Ishikawa (cell line): ENCODE measurements at regions not wholly inside any gene's neighbourhood (a gene's known extent, or its start where the extent isn't known, plus 50 kb on each side); places are given as distances from the start of the nearest gene placed in this dataset.

Experiments used
- CEBPB ChIP-seq: IDR thresholded peaks from 2 replicates; pipeline ENCODE4 v1.6.1; 2012
- CREB1 ChIP-seq: IDR thresholded peaks from 2 replicates; pipeline ENCODE4 v1.6.1; 2012; ENCODE audit warnings: low read depth
- EGR1 ChIP-seq: IDR thresholded peaks from 2 replicates; pipeline ENCODE4 v1.6.1; 2012
- EP300 ChIP-seq: IDR thresholded peaks from 2 replicates; pipeline ENCODE4 v1.6.1; 2012; ENCODE audit warnings: borderline replicate concordance
- FOXM1 ChIP-seq: IDR thresholded peaks from 2 replicates; pipeline ENCODE4 v1.6.1; 2012; ENCODE audit warnings: low read depth, borderline replicate concordance
- NFIC ChIP-seq: IDR thresholded peaks from 2 replicates; pipeline ENCODE4 v1.6.1; 2012
- RAD21 ChIP-seq: IDR thresholded peaks from 2 replicates; pipeline ENCODE4 v1.6.1; 2012; ENCODE audit warnings: low read depth
- TAF1 ChIP-seq: IDR thresholded peaks from 2 replicates; pipeline ENCODE4 v1.6.1; 2012; ENCODE audit warnings: low read depth, mild to moderate bottlenecking
- TCF12 ChIP-seq: IDR thresholded peaks from 2 replicates; pipeline ENCODE4 v1.6.1; 2012; ENCODE audit warnings: low read depth
- TEAD4 ChIP-seq: IDR thresholded peaks from 2 replicates; pipeline ENCODE4 v1.6.1; 2012
- YY1 ChIP-seq: IDR thresholded peaks from 2 replicates; pipeline ENCODE4 v1.6.1; 2012; ENCODE audit warnings: low read depth
- ZBTB7A ChIP-seq: IDR thresholded peaks from 2 replicates; pipeline ENCODE4 v1.6.1; 2012; ENCODE audit warnings: low read depth
- TF ChIP-seq, protein P1 (sequence below): IDR thresholded peaks from 2 replicates; pipeline ENCODE4 v1.6.1; 2012; ENCODE audit warnings: low read depth, mild to moderate bottlenecking
- TF ChIP-seq, protein P2 (sequence below): IDR thresholded peaks from 2 replicates; pipeline ENCODE4 v1.6.1; 2012
- TF ChIP-seq, protein P3 (sequence below): IDR thresholded peaks from 2 replicates; pipeline ENCODE4 v1.6.1; 2012

GRCh38 chr2:200253639-200254038 lies 52.9 kb upstream of the SPATS2L start:
- TF ChIP-seq NFIC = no peak
- TF ChIP-seq YY1 = no peak
- TF ChIP-seq ZBTB7A = no peak
- TF ChIP-seq TAF1 = no peak
- TF ChIP-seq RAD21 = no peak
- TF ChIP-seq, protein P1, sequence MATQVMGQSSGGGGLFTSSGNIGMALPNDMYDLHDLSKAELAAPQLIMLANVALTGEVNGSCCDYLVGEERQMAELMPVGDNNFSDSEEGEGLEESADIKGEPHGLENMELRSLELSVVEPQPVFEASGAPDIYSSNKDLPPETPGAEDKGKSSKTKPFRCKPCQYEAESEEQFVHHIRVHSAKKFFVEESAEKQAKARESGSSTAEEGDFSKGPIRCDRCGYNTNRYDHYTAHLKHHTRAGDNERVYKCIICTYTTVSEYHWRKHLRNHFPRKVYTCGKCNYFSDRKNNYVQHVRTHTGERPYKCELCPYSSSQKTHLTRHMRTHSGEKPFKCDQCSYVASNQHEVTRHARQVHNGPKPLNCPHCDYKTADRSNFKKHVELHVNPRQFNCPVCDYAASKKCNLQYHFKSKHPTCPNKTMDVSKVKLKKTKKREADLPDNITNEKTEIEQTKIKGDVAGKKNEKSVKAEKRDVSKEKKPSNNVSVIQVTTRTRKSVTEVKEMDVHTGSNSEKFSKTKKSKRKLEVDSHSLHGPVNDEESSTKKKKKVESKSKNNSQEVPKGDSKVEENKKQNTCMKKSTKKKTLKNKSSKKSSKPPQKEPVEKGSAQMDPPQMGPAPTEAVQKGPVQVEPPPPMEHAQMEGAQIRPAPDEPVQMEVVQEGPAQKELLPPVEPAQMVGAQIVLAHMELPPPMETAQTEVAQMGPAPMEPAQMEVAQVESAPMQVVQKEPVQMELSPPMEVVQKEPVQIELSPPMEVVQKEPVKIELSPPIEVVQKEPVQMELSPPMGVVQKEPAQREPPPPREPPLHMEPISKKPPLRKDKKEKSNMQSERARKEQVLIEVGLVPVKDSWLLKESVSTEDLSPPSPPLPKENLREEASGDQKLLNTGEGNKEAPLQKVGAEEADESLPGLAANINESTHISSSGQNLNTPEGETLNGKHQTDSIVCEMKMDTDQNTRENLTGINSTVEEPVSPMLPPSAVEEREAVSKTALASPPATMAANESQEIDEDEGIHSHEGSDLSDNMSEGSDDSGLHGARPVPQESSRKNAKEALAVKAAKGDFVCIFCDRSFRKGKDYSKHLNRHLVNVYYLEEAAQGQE = no peak
- TF ChIP-seq EP300 = no peak
- TF ChIP-seq, protein P2, sequence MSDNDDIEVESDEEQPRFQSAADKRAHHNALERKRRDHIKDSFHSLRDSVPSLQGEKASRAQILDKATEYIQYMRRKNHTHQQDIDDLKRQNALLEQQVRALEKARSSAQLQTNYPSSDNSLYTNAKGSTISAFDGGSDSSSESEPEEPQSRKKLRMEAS = no peak
- TF ChIP-seq EGR1 = no peak
- no peak for TF ChIP-seq TEAD4
- no peak for TF ChIP-seq FOXM1
- TF ChIP-seq, protein P3, sequence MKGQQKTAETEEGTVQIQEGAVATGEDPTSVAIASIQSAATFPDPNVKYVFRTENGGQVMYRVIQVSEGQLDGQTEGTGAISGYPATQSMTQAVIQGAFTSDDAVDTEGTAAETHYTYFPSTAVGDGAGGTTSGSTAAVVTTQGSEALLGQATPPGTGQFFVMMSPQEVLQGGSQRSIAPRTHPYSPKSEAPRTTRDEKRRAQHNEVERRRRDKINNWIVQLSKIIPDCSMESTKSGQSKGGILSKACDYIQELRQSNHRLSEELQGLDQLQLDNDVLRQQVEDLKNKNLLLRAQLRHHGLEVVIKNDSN = no peak
- no peak for TF ChIP-seq CREB1
- TF ChIP-seq CEBPB = no peak
- TF ChIP-seq TCF12 = no peak

DNA sequence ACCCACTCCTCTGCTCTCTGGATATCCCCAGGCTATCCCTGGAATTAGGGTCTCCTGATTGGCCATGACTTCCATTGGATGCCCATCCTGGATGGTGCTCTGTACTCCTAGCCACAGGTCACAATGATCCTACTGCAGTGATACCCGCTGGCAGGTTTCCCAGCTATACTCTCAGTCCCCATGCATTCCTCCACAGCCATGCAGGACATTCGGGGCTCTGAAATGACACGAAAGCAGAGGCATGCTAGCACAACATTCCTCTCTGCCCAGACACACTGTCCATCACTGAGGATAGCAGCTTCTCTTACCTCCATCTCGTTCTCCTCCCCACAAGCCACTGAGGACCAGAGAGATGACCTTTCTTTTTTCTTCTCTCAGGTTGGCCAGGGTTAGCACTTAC lies 51.7 kb upstream of the SPATS2L start:
- TF ChIP-seq TAF1 (no peak), EGR1 (no peak), FOXM1 (no peak), ZBTB7A (no peak), RAD21 (no peak), EP300 (no peak), YY1 (no peak), TEAD4 (no peak), CREB1 (no peak), TCF12 (no peak), NFIC (no peak), CEBPB (no peak)
- TF ChIP-seq, protein P3 = no peak
- TF ChIP-seq, protein P1 = no peak
- TF ChIP-seq, protein P2 = no peak

DNA sequence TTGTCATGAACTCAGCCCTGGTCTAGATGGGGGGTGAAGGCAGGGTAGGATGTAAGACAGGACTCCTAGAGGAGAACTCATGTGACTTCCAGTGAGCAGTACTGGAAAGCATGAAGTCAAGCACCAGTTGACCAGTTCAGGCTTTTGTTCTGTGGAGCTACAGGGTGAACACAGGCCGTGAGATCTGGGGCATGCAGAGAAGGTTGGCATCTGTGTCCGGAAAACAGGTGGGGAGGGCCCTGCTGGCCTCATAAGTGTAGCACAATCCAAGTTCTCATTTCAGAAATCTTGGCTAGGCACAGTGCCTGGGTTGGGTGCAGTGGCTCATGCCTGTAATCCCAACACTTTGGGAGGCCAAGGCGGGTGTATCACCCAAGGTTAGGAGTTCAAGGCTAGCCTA lies 50.9 kb upstream of the SPATS2L start:
- no peak for TF ChIP-seq CREB1
- no peak for TF ChIP-seq YY1
- TF ChIP-seq CEBPB = no peak
- no peak for TF ChIP-seq TCF12
- TF ChIP-seq EGR1 = no peak
- TF ChIP-seq ZBTB7A = no peak
- TF ChIP-seq, protein P2 = no peak
- no peak for TF ChIP-seq EP300
- no peak for TF ChIP-seq TAF1
- TF ChIP-seq, protein P1 = no peak
- no peak for TF ChIP-seq FOXM1
- TF ChIP-seq, protein P3 = no peak
- no peak for TF ChIP-seq TEAD4
- TF ChIP-seq RAD21 = no peak
- TF ChIP-seq NFIC = no peak
